Stimulated activated CD8-positive, alpha-beta memory T cell treated with anti-CD3 and anti-CD28 coated beads, Interleukin-15, amount 100 ng/mL, for 4 hours (primary cell): ENCODE measurements at regions not wholly inside any gene's neighbourhood (a gene's known extent, or its start where the extent isn't known, plus 50 kb on each side); places are given as distances from the start of the nearest gene placed in this dataset.

ENCODE experiments used
- DNase-seq, 2 donors: peaks; one replicate each; pipeline ENCODE4 v3.0.0-alpha.2; 2020; ENCODE audit warnings: low read depth in 2 of 2

- no peak for DNase-seq
Observed at GRCh38 chr6:163665464-163665863, 250.9 kb downstream of the QKI start.

GRCh38 chr6:163663575-163663974 is 249.1 kb downstream of the QKI start:
- no peak for DNase-seq

GRCh38 chr6:163662604-163663225 is 248.2 kb downstream of the QKI start:
- no peak for DNase-seq

- DNase-seq: no peak
Observed at GRCh38 chr6:163661272-163661671, 246.8 kb downstream of the QKI start.

- no peak for DNase-seq
Observed at GRCh38 chr6:163659803-163660202, 245.3 kb downstream of the QKI start.

GRCh38 chr6:163655217-163656121 is 241.0 kb downstream of the QKI start:
- no peak for DNase-seq

- no peak for DNase-seq
Observed at GRCh38 chr6:163651915-163652668, 237.6 kb downstream of the QKI start.

GRCh38 chr6:163651426-163651825 is 236.9 kb downstream of the QKI start:
- no peak for DNase-seq

- no peak for DNase-seq
Observed at GRCh38 chr6:163648868-163649267, 234.3 kb downstream of the QKI start.

GRCh38 chr6:163647624-163648023 is 233.1 kb downstream of the QKI start:
- no peak for DNase-seq

GRCh38 chr6:163646866-163647265 is 232.3 kb downstream of the QKI start:
- no peak for DNase-seq

- DNase-seq: no peak
Observed at GRCh38 chr6:163646133-163646532, 231.6 kb downstream of the QKI start.

GRCh38 chr6:163645560-163645959 is 231.0 kb downstream of the QKI start:
- DNase-seq: no peak

- DNase-seq: no peak
Observed at GRCh38 chr6:163643866-163644265, 229.3 kb downstream of the QKI start.

- no peak for DNase-seq
Observed at GRCh38 chr6:163641706-163642105, 227.2 kb downstream of the QKI start.

- DNase-seq: no peak
Observed at GRCh38 chr6:163640641-163641040, 226.1 kb downstream of the QKI start.

- DNase-seq: no peak
Observed at GRCh38 chr6:163637524-163637923, 223.0 kb downstream of the QKI start.

- DNase-seq: no peak
Observed at GRCh38 chr6:163635731-163636364, 221.3 kb downstream of the QKI start.

- DNase-seq: no peak
Observed at GRCh38 chr6:163635315-163635714, 220.8 kb downstream of the QKI start.

- DNase-seq: no peak
Observed at GRCh38 chr6:163634211-163635171, 220.0 kb downstream of the QKI start.

GRCh38 chr6:163630991-163631390 is 216.5 kb downstream of the QKI start:
- DNase-seq: no peak
